ENCODE measurements at regions not wholly inside any gene's neighbourhood (a gene's known extent, or its start where the extent isn't known, plus 50 kb on each side); places are given as distances from the start of the nearest gene placed in this dataset.

GRCh38 chr3:10706156-10706739 lies 109.8 kb upstream of the SLC6A11 start:
- peak; percentile 50 to 66 for TF ChIP-seq CTCF (conservative IDR thresholded peaks at IDR 0.05; ENCODE audit: low read depth in 2 of 2)
- no peak for TF ChIP-seq POLR2AphosphoS5 (IDR thresholded peaks at IDR 0.05; ENCODE audit: low read depth)
- no peak for TF ChIP-seq REST (IDR thresholded peaks at IDR 0.05; ENCODE audit: unreplicated experiment)
